H1 (cell line): ENCODE measurements at regions not wholly inside any gene's neighbourhood (a gene's known extent, or its start where the extent isn't known, plus 50 kb on each side); places are given as distances from the start of the nearest gene placed in this dataset.

Experiments
- CTCF ChIA-PET: fragments of 300-600 bp; sonication (Branson Sonifier 250); formaldehyde crosslinking; loops from one replicate; lab custom pipeline; 2021; ENCODE audit not compliant: partially characterized antibody; lab: Charles Lee
- POLR2A ChIA-PET: fragments of 300-600 bp; sonication (Branson Sonifier 250); formaldehyde crosslinking; loops from one replicate; lab custom pipeline; 2021; ENCODE audit warnings: inconsistent platforms; ENCODE audit not compliant: partially characterized antibody; lab: Charles Lee
- DNase-seq, 2 experiments: peaks; one replicate each; pipeline versions ENCODE4 v3.0.0 to v3.0.0-alpha.2; 2010 to 2022; ENCODE audit warnings: low spot score in 2 of 2, low read depth in 1 of 2, mixed read lengths in 1 of 2
- FAIRE-seq: peaks from 2 replicates; lab custom pipeline; 2011; peaks lifted over from hg19 to GRCh38; lab: Jason Lieb, UNC
- H2AFZ ChIP-seq: 2 replicates; pipeline ENCODE4 v1.8.1; 2012; ENCODE audit warnings: low read length, inconsistent platforms
- H2AK5ac ChIP-seq: 2 replicates; pipeline ENCODE4 v1.6.1; 2013; ENCODE audit warnings: low read depth, low read length
- H2BK120ac ChIP-seq: replicated peaks from 2 replicates; pipeline ENCODE3; 2013; ENCODE audit warnings: low read depth, low read length, inconsistent platforms
- H2BK12ac ChIP-seq: 2 replicates; pipeline ENCODE4 v1.6.1; 2013; ENCODE audit warnings: low read depth, low read length
- H2BK15ac ChIP-seq: 2 replicates; pipeline ENCODE4 v1.6.1; 2013; ENCODE audit warnings: low read length
- H2BK20ac ChIP-seq: 2 replicates; pipeline ENCODE4 v1.6.1; 2013; ENCODE audit warnings: low read length
- H2BK5ac ChIP-seq: 2 replicates; pipeline ENCODE4 v1.6.1; 2013; ENCODE audit warnings: low read depth, low read length
- H3K14ac ChIP-seq: 2 replicates; pipeline ENCODE4 v1.6.1; 2013; ENCODE audit warnings: inconsistent platforms; ENCODE audit not compliant: insufficient read length
- H3K18ac ChIP-seq: 2 replicates; pipeline ENCODE4 v1.6.1; 2013; ENCODE audit warnings: low read length; ENCODE audit errors: extremely low read depth
- H3K23ac ChIP-seq: 2 replicates; pipeline ENCODE4 v1.6.1; 2013; ENCODE audit warnings: inconsistent platforms; ENCODE audit not compliant: insufficient read length
- H3K23me2 ChIP-seq: 2 replicates; pipeline ENCODE4 v1.6.1; 2013; ENCODE audit warnings: low read depth, low read length
- H3K27ac ChIP-seq: 2 replicates; pipeline ENCODE4 v1.6.1; 2011; ENCODE audit warnings: low read depth, low read length, inconsistent platforms
- H3K27me3 ChIP-seq, 4 experiments: replicated peaks in 1 of 4; 1 replicate in 1 of 4; 2 replicates in 3 of 4; pipeline versions ENCODE4 v1.6.1 to v1.8.1; 2011 to 2013; ENCODE audit warnings: low read length in 3 of 4, mild to moderate bottlenecking in 3 of 4, inconsistent platforms in 2 of 4, mixed read lengths in 2 of 4, moderate library complexity in 1 of 4; ENCODE audit not compliant: control insufficient read depth in 3 of 4, insufficient read depth in 3 of 4; ENCODE audit errors: extremely low read depth in 1 of 4
- H3K36me3 ChIP-seq, 4 experiments: 2 replicates each; pipeline versions ENCODE4 v1.6.1 to v1.8.1; 2011 to 2013; ENCODE audit warnings: mild to moderate bottlenecking in 4 of 4, low read length in 3 of 4, moderate library complexity in 2 of 4, control low read depth in 1 of 4, inconsistent platforms in 1 of 4; ENCODE audit not compliant: insufficient read depth in 4 of 4, control insufficient read depth in 2 of 4
- H3K4ac ChIP-seq: replicated peaks from 2 replicates; pipeline ENCODE3; 2013; ENCODE audit warnings: low read length, low read depth, mixed read lengths, inconsistent platforms; ENCODE audit not compliant: insufficient read length
- H3K4me1 ChIP-seq, 4 experiments: replicated peaks in 1 of 4; 1 replicate in 1 of 4; 2 replicates in 3 of 4; pipeline versions ENCODE4 v1.6.1 to v1.8.1; 2011 to 2013; ENCODE audit warnings: low read length in 3 of 4, inconsistent platforms in 2 of 4, mixed read lengths in 1 of 4; ENCODE audit not compliant: insufficient read depth in 4 of 4, control insufficient read depth in 3 of 4
- H3K4me2 ChIP-seq, 2 experiments: 2 replicates each; pipeline versions ENCODE4 v1.6.1 to v1.8.1; 2011 to 2013; ENCODE audit warnings: low read depth in 2 of 2, low read length in 2 of 2, control low read depth in 1 of 2, inconsistent platforms in 1 of 2, mild to moderate bottlenecking in 1 of 2; ENCODE audit not compliant: insufficient read depth in 1 of 2
- H3K4me3 ChIP-seq, 4 experiments: fragments of 200-600, 300-600 bp in 1 of 4; sonication (generic), shearing (Covaris generic), sonication (Bioruptor Twin) in 1 of 4; 2 replicates each; pipeline versions ENCODE4 v1.5.1 to v1.8.1; 2011 to 2016; ENCODE audit warnings: low read length in 4 of 4, low read depth in 3 of 4, control low read depth in 2 of 4, inconsistent platforms in 2 of 4, mild to moderate bottlenecking in 2 of 4, mixed read lengths in 1 of 4, moderate library complexity in 1 of 4; ENCODE audit not compliant: insufficient read depth in 2 of 4; ENCODE audit errors: extremely low read depth in 1 of 4
- H3K56ac ChIP-seq: replicated peaks from 2 replicates; pipeline ENCODE3; 2013; ENCODE audit warnings: low read depth, mild to moderate bottlenecking, mixed read lengths, low read length, inconsistent platforms; ENCODE audit not compliant: insufficient read length
- H3K79me1 ChIP-seq: 2 replicates; pipeline ENCODE4 v1.6.1; 2013; ENCODE audit warnings: low read depth, low read length, control low read depth
- H3K79me2 ChIP-seq, 2 experiments: 2 replicates each; pipeline versions ENCODE4 v1.6.1 to v1.8.1; 2012 to 2013; ENCODE audit warnings: low read length in 2 of 2, mild to moderate bottlenecking in 2 of 2, inconsistent platforms in 1 of 2; ENCODE audit not compliant: insufficient read depth in 2 of 2, control insufficient read depth in 1 of 2
- H3K9ac ChIP-seq, 4 experiments: replicated peaks in 1 of 4; 1 replicate in 1 of 4; 2 replicates in 3 of 4; pipeline versions ENCODE4 v1.6.1 to v1.8.1; 2011 to 2013; ENCODE audit warnings: low read depth in 3 of 4, low read length in 3 of 4, control low read depth in 2 of 4, mild to moderate bottlenecking in 2 of 4, moderate library complexity in 2 of 4, inconsistent platforms in 1 of 4; ENCODE audit errors: extremely low read depth in 1 of 4
- H3K9me3 ChIP-seq, 2 experiments: 2 replicates each; pipeline versions ENCODE4 v1.6.1 to v1.8.1; 2012 to 2013; ENCODE audit warnings: mild to moderate bottlenecking in 2 of 2, moderate library complexity in 2 of 2, control low read depth in 1 of 2, inconsistent platforms in 1 of 2, low read depth in 1 of 2, low read length in 1 of 2, mixed read lengths in 1 of 2; ENCODE audit not compliant: insufficient read depth in 2 of 2
- H4K20me1 ChIP-seq, 2 experiments: replicated peaks in 1 of 2; 2 replicates each; pipeline versions ENCODE3 to v1.8.1; 2011 to 2013; ENCODE audit warnings: inconsistent platforms in 2 of 2, low read length in 2 of 2, mild to moderate bottlenecking in 1 of 2; ENCODE audit not compliant: insufficient read depth in 2 of 2, control insufficient read depth in 1 of 2
- H4K5ac ChIP-seq: 2 replicates; pipeline ENCODE4 v1.6.1; 2013; ENCODE audit warnings: low read length, low read depth, mixed read lengths, inconsistent platforms; ENCODE audit not compliant: insufficient read length
- H4K8ac ChIP-seq: 2 replicates; pipeline ENCODE4 v1.8.0; 2013; ENCODE audit warnings: mild to moderate bottlenecking, moderate library complexity, low read length, inconsistent platforms; ENCODE audit not compliant: insufficient read depth; ENCODE audit errors: extremely low read depth
- H4K91ac ChIP-seq: replicated peaks from 2 replicates; pipeline ENCODE3; 2013; ENCODE audit warnings: low read length, mixed read lengths, inconsistent platforms; ENCODE audit not compliant: insufficient read length
- CEBPB ChIP-seq: IDR thresholded peaks from 2 replicates; pipeline ENCODE4 v1.6.1; 2012; ENCODE audit warnings: low read depth, low read length
- MAFK ChIP-seq: IDR thresholded peaks from 2 replicates; pipeline ENCODE4 v1.6.1; 2012; ENCODE audit warnings: low read depth, mild to moderate bottlenecking, improper control_type of control experiment, low read length
- SUZ12 ChIP-seq: fragments of 200-600 bp; sonication (generic); IDR thresholded peaks from 2 replicates; pipeline ENCODE4 v1.6.1; 2012; ENCODE audit warnings: mild to moderate bottlenecking, inconsistent platforms, low read length, moderate library complexity, mixed read lengths
- WGBS, 2 experiments: shearing (Covaris generic) in 1 of 2; methylation state at CpG; one replicate each; pipeline versions ENCODE4 v1.1.6 to v1.1.7; 2013 to 2015; ENCODE audit warnings: low lambda C conversion rate in 2 of 2, mixed read lengths in 2 of 2, inconsistent platforms in 1 of 2, low coverage in 1 of 2, missing lambda C conversion rate in 1 of 2; ENCODE audit not compliant: insufficient replicate concordance in 2 of 2, insufficient coverage in 1 of 2, insufficient read length in 1 of 2; ENCODE audit errors: extremely low coverage in 1 of 2, missing lambda C conversion rate in 1 of 2; 5-methylcytosine and 5-hydroxymethylcytosine counted together
- TF ChIP-seq, protein P1 (sequence below): IDR thresholded peaks from 2 replicates; pipeline ENCODE4 v1.6.1; 2012; ENCODE audit warnings: low read length, inconsistent platforms

GRCh38 chr4:27648416-27648815, 787.8 kb downstream of the STIM2 start:
- H3K4me1 ChIP-seq, result no peaks in the 10 kb centered on the region
- H3K27ac ChIP-seq, result no peak overlapping the region
- no peak overlapping the region for H3K4ac ChIP-seq
- no peak overlapping the region for H3K14ac ChIP-seq
- H3K23me2 ChIP-seq, result no peaks in the 10 kb centered on the region
- no peak overlapping the region for H3K18ac ChIP-seq
- TF ChIP-seq, protein P1, sequence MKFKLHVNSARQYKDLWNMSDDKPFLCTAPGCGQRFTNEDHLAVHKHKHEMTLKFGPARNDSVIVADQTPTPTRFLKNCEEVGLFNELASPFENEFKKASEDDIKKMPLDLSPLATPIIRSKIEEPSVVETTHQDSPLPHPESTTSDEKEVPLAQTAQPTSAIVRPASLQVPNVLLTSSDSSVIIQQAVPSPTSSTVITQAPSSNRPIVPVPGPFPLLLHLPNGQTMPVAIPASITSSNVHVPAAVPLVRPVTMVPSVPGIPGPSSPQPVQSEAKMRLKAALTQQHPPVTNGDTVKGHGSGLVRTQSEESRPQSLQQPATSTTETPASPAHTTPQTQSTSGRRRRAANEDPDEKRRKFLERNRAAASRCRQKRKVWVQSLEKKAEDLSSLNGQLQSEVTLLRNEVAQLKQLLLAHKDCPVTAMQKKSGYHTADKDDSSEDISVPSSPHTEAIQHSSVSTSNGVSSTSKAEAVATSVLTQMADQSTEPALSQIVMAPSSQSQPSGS, result no peak
- TF ChIP-seq SUZ12 (no peak), CEBPB (no peak), MAFK (peak; percentile 73; the same call in 1 of the 2 replicates)
- CTCF ChIA-PET, result no interaction called here
- no peak overlapping the region for H2BK20ac ChIP-seq
- H3K4me2 ChIP-seq, result no peak overlapping the region
- H3K36me3 ChIP-seq, result no peaks in the 10 kb centered on the region
- H4K91ac ChIP-seq, result no peak overlapping the region
- H3K4me3 ChIP-seq, result no peak overlapping the region
- H2BK5ac ChIP-seq, result no peak overlapping the region
- H3K23ac ChIP-seq, result no peak overlapping the region
- H2AFZ ChIP-seq, result no peak overlapping the region
- no peak overlapping the region for H2BK120ac ChIP-seq
- no peak overlapping the region for H4K8ac ChIP-seq
- H2BK12ac ChIP-seq, result no peak overlapping the region
- H2BK15ac ChIP-seq, result no peak overlapping the region
- H3K79me2 ChIP-seq, result no peaks in the 10 kb centered on the region
- POLR2A ChIA-PET, result no interaction called here
- H4K5ac ChIP-seq, result no peak overlapping the region
- no peaks in the 10 kb centered on the region for H3K27me3 ChIP-seq
- H2AK5ac ChIP-seq, result no peak overlapping the region
- no peak overlapping the region for H3K9ac ChIP-seq
- H3K56ac ChIP-seq, result no peak overlapping the region
- FAIRE-seq, result no peak
- no peaks in the 10 kb centered on the region for H4K20me1 ChIP-seq
- H3K9me3 ChIP-seq, result no peaks in the 10 kb centered on the region
- WGBS, 2 experiments, result 88% methylated on average over 4 of the region's 4 CpGs; no CpG with 5 or more reads in 1 of the 2 experiments
- no peak for DNase-seq
- no peaks in the 10 kb centered on the region for H3K79me1 ChIP-seq
